ENCODE measurements at regions not wholly inside any gene's neighbourhood (a gene's known extent, or its start where the extent isn't known, plus 50 kb on each side); places are given as distances from the start of the nearest gene placed in this dataset.

DNA sequence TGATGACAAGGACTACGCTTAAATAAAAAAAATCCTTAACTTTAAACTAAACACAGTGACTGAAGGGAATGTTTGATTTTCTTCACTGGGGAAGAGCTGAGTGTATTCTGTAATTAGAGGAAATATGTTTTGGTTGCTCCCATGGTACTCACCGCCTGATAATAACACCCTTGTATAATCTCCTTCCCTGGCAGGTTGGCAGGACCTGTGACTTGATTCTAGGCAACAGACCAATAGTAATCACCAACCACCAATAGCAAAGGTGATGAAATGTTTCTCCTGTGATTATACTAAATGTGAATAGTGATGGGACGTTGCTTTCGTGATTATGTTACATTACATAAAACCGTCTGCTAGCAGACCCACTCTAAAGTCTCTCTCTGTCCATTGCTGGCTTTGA is 536.8 kb upstream of the CPEB2 start (continued):
- TF ChIP-seq SP1 (IDR thresholded peaks at IDR 0.05; ENCODE audit: low read depth, low read length) (no peak), RBBP5 (IDR thresholded peaks at IDR 0.05; ENCODE audit: borderline replicate concordance, low read depth, low read length) (no peak), ZNF274 (IDR thresholded peaks at IDR 0.05; ENCODE audit: borderline replicate concordance, extremely low read depth, low read length) (no peak)

Data from H1 (cell line).